GM12878 (cell line): ENCODE measurements at regions not wholly inside any gene's neighbourhood (a gene's known extent, or its start where the extent isn't known, plus 50 kb on each side); places are given as distances from the start of the nearest gene placed in this dataset.
A peak's percentile ranks its signal among the peaks of the same experiment; 100 is the strongest.

ENCODE experiments used
- ATAC-seq: fragments of 200-7000 bp; cut with Tn5 transposase; 3 replicates; pipeline ENCODE4 v1.9.1; 2020; ENCODE audit warnings: mild to moderate bottlenecking, moderate library complexity
- BruUV-seq: library from RNA; stranded (reverse); fragments of 400-500 nt; replicated peaks from 2 replicates; lab custom pipeline; 2021; lab: Mats Ljungman, UMichigan
- CTCF ChIA-PET: fragments of 300-600 bp; sonication (Branson Sonifier 250); formaldehyde crosslinking; extraction: SDS; loops from one replicate; lab custom pipeline; 2021; ENCODE audit warnings: inconsistent platforms; lab: Yijun Ruan, JAX
- POLR2A ChIA-PET: fragments of 350-600 bp; formaldehyde crosslinking; extraction: SDS; loops from one replicate; lab custom pipeline; 2021; ENCODE audit warnings: inconsistent platforms; lab: Charles Lee
- RAD21 ChIA-PET: fragments of 300-600 bp; sonication (Branson Sonifier 250); formaldehyde crosslinking; loops from one replicate; lab custom pipeline; 2023; ENCODE audit warnings: antibody characterized with exemption; ENCODE audit not compliant: unreplicated experiment; lab: Charles Lee
- SMC1A ChIA-PET: fragments of 300-600 bp; sonication (Branson Sonifier 250); formaldehyde crosslinking; loops from one replicate; lab custom pipeline; 2023; ENCODE audit not compliant: unreplicated experiment, uncharacterized antibody; lab: Charles Lee
- DNase-seq: peaks from one replicate; pipeline ENCODE4 v3.0.0-alpha.2; 2011; ENCODE audit warnings: low read depth, low spot score
- FAIRE-seq: peaks from 3 replicates; lab custom pipeline; 2011; peaks lifted over from hg19 to GRCh38; lab: Jason Lieb, UNC
- H2AFZ ChIP-seq: 2 replicates; pipeline ENCODE4 v1.6.0; 2011; ENCODE audit warnings: low read depth, low read length, control low read depth; ENCODE audit not compliant: control insufficient read depth
- H3K27ac ChIP-seq: 2 replicates; pipeline ENCODE4 v1.5.1; 2011; ENCODE audit warnings: control low read depth; ENCODE audit not compliant: control insufficient read depth, insufficient read depth
- H3K27me3 ChIP-seq, 2 experiments: replicated peaks in 1 of 2; 2 replicates each; pipeline versions ENCODE4 v1.6.0 to v1.6.1; 2011; ENCODE audit warnings: low read length in 1 of 2; ENCODE audit not compliant: control insufficient read depth in 2 of 2, insufficient read depth in 2 of 2
- H3K36me3 ChIP-seq, 2 experiments: 2 replicates each; pipeline ENCODE4 v1.5.1; 2011; ENCODE audit warnings: low read length in 1 of 2; ENCODE audit not compliant: control insufficient read depth in 2 of 2, insufficient read depth in 2 of 2
- H3K4me1 ChIP-seq: 2 replicates; pipeline ENCODE4 v1.6.1; 2011; ENCODE audit warnings: mild to moderate bottlenecking, low read length, moderate library complexity, mixed read lengths; ENCODE audit not compliant: control insufficient read depth, insufficient read depth
- H3K4me2 ChIP-seq: 2 replicates; pipeline ENCODE4 v1.6.0; 2011; ENCODE audit warnings: control low read depth; ENCODE audit not compliant: control insufficient read depth, insufficient read depth
- H3K4me3 ChIP-seq: fragments of 200-600 bp; sonication (generic); 2 replicates; pipeline ENCODE4 v1.5.1; 2016
- H3K79me2 ChIP-seq: 2 replicates; pipeline ENCODE4 v1.6.0; 2011; ENCODE audit warnings: low read length; ENCODE audit not compliant: control insufficient read depth, insufficient read depth
- H3K9ac ChIP-seq: 2 replicates; pipeline ENCODE4 v1.8.0; 2011; ENCODE audit warnings: low read length, control low read depth, mixed read lengths; ENCODE audit not compliant: control insufficient read depth, insufficient read depth
- H3K9me3 ChIP-seq: replicated peaks from 3 replicates; pipeline ENCODE4 v1.5.1; 2011; ENCODE audit warnings: mild to moderate bottlenecking, low read length; ENCODE audit not compliant: control insufficient read depth, insufficient read depth
- H4K20me1 ChIP-seq: 2 replicates; pipeline ENCODE4 v1.6.0; 2011; ENCODE audit not compliant: control insufficient read depth, insufficient read depth
- BCL11A ChIP-seq: IDR thresholded peaks from 2 replicates; pipeline ENCODE4 v1.6.1; 2011; ENCODE audit warnings: low read depth, low read length
- CHD2 ChIP-seq: IDR thresholded peaks from 2 replicates; pipeline ENCODE4 v1.6.1; 2011; ENCODE audit warnings: low read depth, low read length, improper control_type of control experiment, borderline replicate concordance
- FOXM1 ChIP-seq: IDR thresholded peaks from 2 replicates; pipeline ENCODE4 v1.6.1; 2012; ENCODE audit warnings: low read depth, mild to moderate bottlenecking, inconsistent platforms, low read length, moderate library complexity
- MEF2A ChIP-seq: IDR thresholded peaks from 2 replicates; pipeline ENCODE4 v1.6.1; 2011; ENCODE audit warnings: low read depth, mild to moderate bottlenecking, low read length, moderate library complexity; ENCODE audit not compliant: insufficient read depth
- MTA2 ChIP-seq: fragments of 450-650 bp; IDR thresholded peaks from 2 replicates; pipeline ENCODE4 v1.6.1; 2016; ENCODE audit warnings: low read depth, mild to moderate bottlenecking, moderate library complexity
- MXI1 ChIP-seq: fragments of 150-350 bp; IDR thresholded peaks from 2 replicates; pipeline ENCODE4 v1.6.1; 2011; ENCODE audit warnings: low read depth, mild to moderate bottlenecking, inconsistent platforms, low read length, improper control_type of control experiment
- POU2F2 ChIP-seq: IDR thresholded peaks from 3 replicates; pipeline ENCODE4 v1.6.1; 2011; ENCODE audit warnings: low read depth, mild to moderate bottlenecking, low read length, borderline replicate concordance
- RAD21 ChIP-seq: IDR thresholded peaks from 2 replicates; pipeline ENCODE4 v1.6.1; 2011; ENCODE audit warnings: mild to moderate bottlenecking, low read depth, low read length, moderate library complexity; ENCODE audit not compliant: insufficient read depth
- RBBP5 ChIP-seq: fragments of 200-600 bp; sonication (generic); conservative IDR thresholded peaks from 2 replicates; pipeline ENCODE4 v1.6.1; 2016
- RUNX3 ChIP-seq: IDR thresholded peaks from 2 replicates; pipeline ENCODE4 v1.6.1; 2012; ENCODE audit warnings: low read length, inconsistent platforms
- SMAD1 ChIP-seq: fragments of 450-650 bp; IDR thresholded peaks from 2 replicates; pipeline ENCODE4 v1.6.1; 2018; ENCODE audit warnings: mild to moderate bottlenecking, low read depth; ENCODE audit not compliant: partially characterized antibody
- SMC3 ChIP-seq: IDR thresholded peaks from 2 replicates; pipeline ENCODE4 v1.6.1; 2011; ENCODE audit warnings: low read length, improper control_type of control experiment, borderline replicate concordance
- SP1 ChIP-seq: IDR thresholded peaks from one replicate; pipeline ENCODE4 v1.6.1; 2011; ENCODE audit warnings: low read depth, low read length
- WRNIP1 ChIP-seq: IDR thresholded peaks from 2 replicates; pipeline ENCODE4 v1.6.1; 2011; ENCODE audit warnings: low read depth, low read length, improper control_type of control experiment, borderline replicate concordance
- YY1 ChIP-seq: IDR thresholded peaks from 2 replicates; pipeline ENCODE4 v1.6.1; 2011; ENCODE audit warnings: low read depth, mild to moderate bottlenecking, low read length
- WGBS: methylation state at CpG from one replicate; pipeline ENCODE4 v1.1.6; 2016; ENCODE audit warnings: low lambda C conversion rate; ENCODE audit not compliant: insufficient replicate concordance, insufficient coverage; ENCODE audit errors: missing lambda C conversion rate; 5-methylcytosine and 5-hydroxymethylcytosine counted together
- in situ Hi-C: fragments of 300-500 bp; cut with MboI; formaldehyde crosslinking; loops from 9 replicates; pipeline ENCODE4 v1.14.3; 2018; ENCODE audit warnings: mixed read lengths
- intact Hi-C: fragments of 100-400 bp; cut with micrococcal nuclease; formaldehyde crosslinking; loops from one replicate; pipeline ENCODE4 v1.14.2; 2022; ENCODE audit not compliant: unreplicated experiment
- TF ChIP-seq, protein P1 (sequence below): fragments of 450-650 bp; IDR thresholded peaks from 2 replicates; pipeline ENCODE4 v1.6.1; 2017; ENCODE audit warnings: antibody characterized with exemption, mild to moderate bottlenecking, moderate library complexity
- TF ChIP-seq, protein P2 (sequence below), 3 experiments: IDR thresholded peaks in 2 of 3; conservative IDR thresholded peaks in 1 of 3; 2 replicates each; pipeline ENCODE4 v1.5.1; 2011; ENCODE audit warnings: low read depth in 3 of 3, low read length in 3 of 3, mild to moderate bottlenecking in 3 of 3, control low read depth in 2 of 3, moderate library complexity in 2 of 3, inconsistent platforms in 1 of 3, mixed read lengths in 1 of 3; ENCODE audit not compliant: control insufficient read depth in 2 of 3, insufficient read depth in 1 of 3; ENCODE audit errors: extremely low read depth in 1 of 3

DNA sequence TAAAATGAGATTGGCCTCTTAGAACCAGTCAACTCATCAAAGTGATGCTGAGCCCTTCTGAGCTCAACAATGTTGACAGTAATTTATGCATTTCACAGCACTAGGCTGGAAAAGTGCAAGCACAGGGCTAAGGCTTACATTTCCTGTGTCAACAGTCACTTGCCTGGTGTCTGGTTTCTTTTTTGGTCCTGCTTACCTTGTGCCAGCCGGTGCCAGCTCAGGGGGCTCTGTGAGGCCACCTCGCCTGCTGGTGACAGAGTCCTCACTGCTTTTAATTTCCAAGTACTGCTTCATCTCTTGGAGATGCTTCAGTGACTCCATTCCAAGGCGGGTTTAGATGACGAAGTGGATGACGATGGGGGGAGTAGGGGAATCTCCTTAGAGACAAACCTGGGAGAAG lies 53.1 kb upstream of the KCNA1 start (continued):
- TF ChIP-seq, protein P1, sequence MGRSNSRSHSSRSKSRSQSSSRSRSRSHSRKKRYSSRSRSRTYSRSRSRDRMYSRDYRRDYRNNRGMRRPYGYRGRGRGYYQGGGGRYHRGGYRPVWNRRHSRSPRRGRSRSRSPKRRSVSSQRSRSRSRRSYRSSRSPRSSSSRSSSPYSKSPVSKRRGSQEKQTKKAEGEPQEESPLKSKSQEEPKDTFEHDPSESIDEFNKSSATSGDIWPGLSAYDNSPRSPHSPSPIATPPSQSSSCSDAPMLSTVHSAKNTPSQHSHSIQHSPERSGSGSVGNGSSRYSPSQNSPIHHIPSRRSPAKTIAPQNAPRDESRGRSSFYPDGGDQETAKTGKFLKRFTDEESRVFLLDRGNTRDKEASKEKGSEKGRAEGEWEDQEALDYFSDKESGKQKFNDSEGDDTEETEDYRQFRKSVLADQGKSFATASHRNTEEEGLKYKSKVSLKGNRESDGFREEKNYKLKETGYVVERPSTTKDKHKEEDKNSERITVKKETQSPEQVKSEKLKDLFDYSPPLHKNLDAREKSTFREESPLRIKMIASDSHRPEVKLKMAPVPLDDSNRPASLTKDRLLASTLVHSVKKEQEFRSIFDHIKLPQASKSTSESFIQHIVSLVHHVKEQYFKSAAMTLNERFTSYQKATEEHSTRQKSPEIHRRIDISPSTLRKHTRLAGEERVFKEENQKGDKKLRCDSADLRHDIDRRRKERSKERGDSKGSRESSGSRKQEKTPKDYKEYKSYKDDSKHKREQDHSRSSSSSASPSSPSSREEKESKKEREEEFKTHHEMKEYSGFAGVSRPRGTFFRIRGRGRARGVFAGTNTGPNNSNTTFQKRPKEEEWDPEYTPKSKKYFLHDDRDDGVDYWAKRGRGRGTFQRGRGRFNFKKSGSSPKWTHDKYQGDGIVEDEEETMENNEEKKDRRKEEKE = no peak

DNA sequence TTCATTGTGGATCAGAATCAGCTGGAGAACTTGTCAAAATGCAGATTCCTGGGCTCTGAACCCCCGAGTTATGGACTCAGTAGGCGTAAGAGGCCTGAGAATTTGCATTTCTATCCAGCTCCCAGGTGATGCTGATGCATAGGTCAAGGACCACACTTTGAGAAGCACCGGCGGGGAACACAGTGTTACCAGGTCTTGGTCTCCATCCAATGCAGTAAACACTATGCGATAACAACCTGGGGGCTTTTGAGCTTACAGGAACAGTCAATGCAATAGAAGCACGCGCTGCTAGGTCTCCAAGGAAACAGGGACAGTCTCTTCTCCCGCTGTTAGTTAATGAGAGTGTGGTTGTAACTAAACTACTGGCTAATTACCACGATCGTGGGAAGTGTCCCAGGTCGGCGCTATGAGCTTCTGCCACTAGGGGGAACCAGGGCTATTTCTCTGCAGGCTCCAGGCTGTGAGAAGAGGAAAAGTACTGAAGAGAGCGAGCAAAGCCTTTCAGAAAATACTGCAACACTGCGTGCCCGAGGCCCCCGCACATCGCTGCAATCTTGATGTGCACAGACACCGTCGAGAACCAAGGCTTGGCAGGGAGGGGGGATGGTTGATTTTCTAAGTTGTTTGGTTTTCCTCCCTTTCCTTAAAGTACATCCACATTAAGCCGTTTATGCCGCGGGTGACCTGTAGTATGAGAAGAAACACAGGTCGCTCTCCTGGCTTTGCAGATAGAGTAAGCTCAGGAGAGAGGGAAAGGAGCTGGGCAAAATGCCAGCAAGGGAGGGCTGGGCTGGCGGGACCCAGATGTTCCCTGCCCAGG lies 52.0 kb upstream of the KCNA1 start:
- Histone ChIP-seq H3K36me3 (no peaks in the 10 kb centered on the region), H3K4me1 (peaks cover 34% of the 10 kb centered on the region), H3K4me3 (no peak overlapping the region), H4K20me1 (no peaks in the 10 kb centered on the region), H3K79me2 (no peaks in the 10 kb centered on the region), H2AFZ (peak overlapping the region; percentile 82), H3K9me3 (no peaks in the 10 kb centered on the region), H3K27me3 (no peaks in the 10 kb centered on the region; a peak in 1 of 4 replicates), H3K27ac (no peak overlapping the region), H3K9ac (no peak overlapping the region), H3K4me2 (peak overlapping the region; percentile 77)
- RAD21 ChIA-PET = interaction anchor here (0.6 to 5.8 kb wide), 28 partner anchors 8 to 973 kb away, joined by 3 to 40 read pairs (median 4); no protein-coding TSS in a partner anchor
- CTCF ChIA-PET = interaction anchor here (0.6 to 7.1 kb wide), 58 partner anchors 7 to 973 kb away, joined by 3 to 84 read pairs (median 5); no protein-coding TSS in a partner anchor
- peak; percentile 34 for DNase-seq
- ATAC-seq = peak; percentile 90
- intact Hi-C loops (loop anchor here (1.0 to 5.0 kb wide), 4 partner anchors 40 to 227 kb away; no protein-coding TSS in a partner anchor), in situ Hi-C loops (loop anchor here (5.0 kb wide), 2 partner anchors 145 to 220 kb away; no protein-coding TSS in a partner anchor)
- peak; percentile 92 for FAIRE-seq
- POLR2A ChIA-PET = interaction anchor here (0.7 kb wide), 1 partner anchor 86 kb away, joined by 3 read pairs; no protein-coding TSS in a partner anchor
- 14% methylated on average over 24 of the region's 24 CpGs for WGBS
- no TSS peak for BruUV-seq
- SMC1A ChIA-PET = interaction anchor here (0.7 to 3.8 kb wide), 24 partner anchors 9 to 227 kb away, joined by 3 to 26 read pairs (median 5); no protein-coding TSS in a partner anchor
- 0 out of 2 replicates have a peak, but pooled peaks have one; percentile 34 for TF ChIP-seq MXI1
- TF ChIP-seq WRNIP1 = 0 out of 2 replicates have a peak, but pooled peaks have one; percentile 75
- no peak for TF ChIP-seq CHD2
- TF ChIP-seq SMC3 = peak; percentile 95
- no peak for TF ChIP-seq MEF2A
- peak; percentile 36; the same call in 1 of the 2 replicates for TF ChIP-seq RUNX3
- TF ChIP-seq RAD21 = peak; percentile 93
- TF ChIP-seq RBBP5 = no peak
- peak; percentile 41; the same call in 1 of the 3 replicates for TF ChIP-seq POU2F2
- TF ChIP-seq MTA2 = peak; percentile 52; the same call in 1 of the 2 replicates
- peak; percentile 32 for TF ChIP-seq SP1
- 0 out of 2 replicates have a peak, but pooled peaks have one; percentile 32 for TF ChIP-seq FOXM1
- no peak for TF ChIP-seq SMAD1
- TF ChIP-seq, protein P2, sequence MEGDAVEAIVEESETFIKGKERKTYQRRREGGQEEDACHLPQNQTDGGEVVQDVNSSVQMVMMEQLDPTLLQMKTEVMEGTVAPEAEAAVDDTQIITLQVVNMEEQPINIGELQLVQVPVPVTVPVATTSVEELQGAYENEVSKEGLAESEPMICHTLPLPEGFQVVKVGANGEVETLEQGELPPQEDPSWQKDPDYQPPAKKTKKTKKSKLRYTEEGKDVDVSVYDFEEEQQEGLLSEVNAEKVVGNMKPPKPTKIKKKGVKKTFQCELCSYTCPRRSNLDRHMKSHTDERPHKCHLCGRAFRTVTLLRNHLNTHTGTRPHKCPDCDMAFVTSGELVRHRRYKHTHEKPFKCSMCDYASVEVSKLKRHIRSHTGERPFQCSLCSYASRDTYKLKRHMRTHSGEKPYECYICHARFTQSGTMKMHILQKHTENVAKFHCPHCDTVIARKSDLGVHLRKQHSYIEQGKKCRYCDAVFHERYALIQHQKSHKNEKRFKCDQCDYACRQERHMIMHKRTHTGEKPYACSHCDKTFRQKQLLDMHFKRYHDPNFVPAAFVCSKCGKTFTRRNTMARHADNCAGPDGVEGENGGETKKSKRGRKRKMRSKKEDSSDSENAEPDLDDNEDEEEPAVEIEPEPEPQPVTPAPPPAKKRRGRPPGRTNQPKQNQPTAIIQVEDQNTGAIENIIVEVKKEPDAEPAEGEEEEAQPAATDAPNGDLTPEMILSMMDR (IDR thresholded peaks at IDR 0.05 in 2 of 3, conservative IDR thresholded peaks at IDR 0.05 in 1 of 3; ENCODE audit: control insufficient read depth in 2 of 3, extremely low read depth in 1 of 3, insufficient read depth in 1 of 3, low read depth in 3 of 3, low read length in 3 of 3) = peak; percentile 96; a peak in 5 of 6 replicates
- TF ChIP-seq BCL11A = peak; percentile 39; the same call in 1 of the 2 replicates
- TF ChIP-seq YY1 = 0 out of 2 replicates have a peak, but pooled peaks have one; percentile 39
